ENCODE measurements at regions not wholly inside any gene's neighbourhood (a gene's known extent, or its start where the extent isn't known, plus 50 kb on each side); places are given as distances from the start of the nearest gene placed in this dataset.

GRCh38 chr5:2651116-2651515 lies 100.4 kb downstream of the IRX2 start:
- no peak overlapping the region for H3K4me3 ChIP-seq (ENCODE audit: low read depth, low read length)
- DNase-seq (ENCODE audit: low read depth): no peak
- TF ChIP-seq CTCF (IDR thresholded peaks at IDR 0.05; ENCODE audit: control insufficient read depth, extremely low read depth, insufficient read depth): no peak

- DNase-seq (ENCODE audit: low read depth): no peak
- TF ChIP-seq CTCF (IDR thresholded peaks at IDR 0.05; ENCODE audit: control insufficient read depth, extremely low read depth, insufficient read depth): no peak
Measured at GRCh38 chr5:2642684-2643345, 108.7 kb downstream of the IRX2 start.

GRCh38 chr5:2640717-2641116 lies 110.8 kb downstream of the IRX2 start:
- no peak overlapping the region for H3K4me3 ChIP-seq (ENCODE audit: low read depth, low read length)
- DNase-seq (ENCODE audit: low read depth): no peak
- TF ChIP-seq CTCF (IDR thresholded peaks at IDR 0.05; ENCODE audit: control insufficient read depth, extremely low read depth, insufficient read depth): no peak

More at GRCh38 chr5:2642684-2643345, 108.7 kb downstream of the IRX2 start:
- no peak overlapping the region for H3K4me3 ChIP-seq (ENCODE audit: low read depth, low read length)

- TF ChIP-seq CTCF (IDR thresholded peaks at IDR 0.05; ENCODE audit: control insufficient read depth, extremely low read depth, insufficient read depth): no peak
- no peak for DNase-seq (ENCODE audit: low read depth)
- H3K4me3 ChIP-seq (ENCODE audit: low read depth, low read length): no peak overlapping the region
Measured at GRCh38 chr5:2639425-2639824, 112.1 kb downstream of the IRX2 start.

- no peak for DNase-seq (ENCODE audit: low read depth)
- H3K4me3 ChIP-seq (ENCODE audit: low read depth, low read length): no peak overlapping the region
- TF ChIP-seq CTCF (IDR thresholded peaks at IDR 0.05; ENCODE audit: control insufficient read depth, extremely low read depth, insufficient read depth): no peak
Measured at GRCh38 chr5:2634399-2635176, 116.9 kb downstream of the IRX2 start.

GRCh38 chr5:2633992-2634391 lies 117.5 kb downstream of the IRX2 start:
- no peak for TF ChIP-seq CTCF (IDR thresholded peaks at IDR 0.05; ENCODE audit: control insufficient read depth, extremely low read depth, insufficient read depth)
- H3K4me3 ChIP-seq (ENCODE audit: low read depth, low read length): no peak overlapping the region
- no peak for DNase-seq (ENCODE audit: low read depth)
